ENCODE measurements at regions not wholly inside any gene's neighbourhood (a gene's known extent, or its start where the extent isn't known, plus 50 kb on each side); places are given as distances from the start of the nearest gene placed in this dataset.

DNA sequence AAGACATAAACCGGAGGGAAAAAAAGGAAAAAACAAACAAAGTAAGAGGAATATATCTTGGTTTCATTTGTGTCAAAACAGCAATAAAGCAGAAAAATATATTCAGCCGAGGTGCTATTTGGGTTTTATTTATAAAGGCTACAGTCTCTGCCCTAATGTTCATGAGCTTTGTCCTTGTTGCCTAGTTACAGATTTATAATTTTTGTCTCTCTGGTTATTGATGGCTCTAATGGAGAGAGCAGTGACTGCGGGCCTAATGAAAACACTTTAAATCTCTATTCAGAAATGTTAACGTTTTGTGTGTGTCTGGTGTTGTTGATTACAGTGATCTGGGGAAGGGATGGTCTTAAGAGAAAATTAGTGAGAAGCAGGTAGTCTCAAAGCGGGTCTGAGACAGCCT is 854.0 kb upstream of the LRRTM1 start:
- no peak for TF ChIP-seq TAF1 (IDR thresholded peaks at IDR 0.05; ENCODE audit: low read depth)
- TF ChIP-seq EGR1 (IDR thresholded peaks at IDR 0.05) = no peak
- TF ChIP-seq, protein P1, sequence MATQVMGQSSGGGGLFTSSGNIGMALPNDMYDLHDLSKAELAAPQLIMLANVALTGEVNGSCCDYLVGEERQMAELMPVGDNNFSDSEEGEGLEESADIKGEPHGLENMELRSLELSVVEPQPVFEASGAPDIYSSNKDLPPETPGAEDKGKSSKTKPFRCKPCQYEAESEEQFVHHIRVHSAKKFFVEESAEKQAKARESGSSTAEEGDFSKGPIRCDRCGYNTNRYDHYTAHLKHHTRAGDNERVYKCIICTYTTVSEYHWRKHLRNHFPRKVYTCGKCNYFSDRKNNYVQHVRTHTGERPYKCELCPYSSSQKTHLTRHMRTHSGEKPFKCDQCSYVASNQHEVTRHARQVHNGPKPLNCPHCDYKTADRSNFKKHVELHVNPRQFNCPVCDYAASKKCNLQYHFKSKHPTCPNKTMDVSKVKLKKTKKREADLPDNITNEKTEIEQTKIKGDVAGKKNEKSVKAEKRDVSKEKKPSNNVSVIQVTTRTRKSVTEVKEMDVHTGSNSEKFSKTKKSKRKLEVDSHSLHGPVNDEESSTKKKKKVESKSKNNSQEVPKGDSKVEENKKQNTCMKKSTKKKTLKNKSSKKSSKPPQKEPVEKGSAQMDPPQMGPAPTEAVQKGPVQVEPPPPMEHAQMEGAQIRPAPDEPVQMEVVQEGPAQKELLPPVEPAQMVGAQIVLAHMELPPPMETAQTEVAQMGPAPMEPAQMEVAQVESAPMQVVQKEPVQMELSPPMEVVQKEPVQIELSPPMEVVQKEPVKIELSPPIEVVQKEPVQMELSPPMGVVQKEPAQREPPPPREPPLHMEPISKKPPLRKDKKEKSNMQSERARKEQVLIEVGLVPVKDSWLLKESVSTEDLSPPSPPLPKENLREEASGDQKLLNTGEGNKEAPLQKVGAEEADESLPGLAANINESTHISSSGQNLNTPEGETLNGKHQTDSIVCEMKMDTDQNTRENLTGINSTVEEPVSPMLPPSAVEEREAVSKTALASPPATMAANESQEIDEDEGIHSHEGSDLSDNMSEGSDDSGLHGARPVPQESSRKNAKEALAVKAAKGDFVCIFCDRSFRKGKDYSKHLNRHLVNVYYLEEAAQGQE (IDR thresholded peaks at IDR 0.05; ENCODE audit: low read depth) = no peak
- TF ChIP-seq MAX (IDR thresholded peaks at IDR 0.05) = no peak
- TF ChIP-seq RAD21 (IDR thresholded peaks at IDR 0.05; ENCODE audit: low read depth) = no peak
- TF ChIP-seq FOXM1 (IDR thresholded peaks at IDR 0.05; ENCODE audit: borderline replicate concordance, low read depth) = no peak
- no peak for TF ChIP-seq ZBTB7A (IDR thresholded peaks at IDR 0.05; ENCODE audit: low read depth)
- TF ChIP-seq TCF12 (IDR thresholded peaks at IDR 0.05; ENCODE audit: low read depth) = no peak
- TF ChIP-seq CREB1 (IDR thresholded peaks at IDR 0.05; ENCODE audit: low read depth) = no peak
- TF ChIP-seq, protein P2, sequence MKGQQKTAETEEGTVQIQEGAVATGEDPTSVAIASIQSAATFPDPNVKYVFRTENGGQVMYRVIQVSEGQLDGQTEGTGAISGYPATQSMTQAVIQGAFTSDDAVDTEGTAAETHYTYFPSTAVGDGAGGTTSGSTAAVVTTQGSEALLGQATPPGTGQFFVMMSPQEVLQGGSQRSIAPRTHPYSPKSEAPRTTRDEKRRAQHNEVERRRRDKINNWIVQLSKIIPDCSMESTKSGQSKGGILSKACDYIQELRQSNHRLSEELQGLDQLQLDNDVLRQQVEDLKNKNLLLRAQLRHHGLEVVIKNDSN (IDR thresholded peaks at IDR 0.05) = no peak
- no peak for TF ChIP-seq TEAD4 (IDR thresholded peaks at IDR 0.05)
- no peak for TF ChIP-seq YY1 (IDR thresholded peaks at IDR 0.05; ENCODE audit: low read depth)
- no peak for TF ChIP-seq NFIC (IDR thresholded peaks at IDR 0.05)
- no peak for TF ChIP-seq EP300 (IDR thresholded peaks at IDR 0.05; ENCODE audit: borderline replicate concordance)
- no peak for TF ChIP-seq CEBPB (IDR thresholded peaks at IDR 0.05)

DNA sequence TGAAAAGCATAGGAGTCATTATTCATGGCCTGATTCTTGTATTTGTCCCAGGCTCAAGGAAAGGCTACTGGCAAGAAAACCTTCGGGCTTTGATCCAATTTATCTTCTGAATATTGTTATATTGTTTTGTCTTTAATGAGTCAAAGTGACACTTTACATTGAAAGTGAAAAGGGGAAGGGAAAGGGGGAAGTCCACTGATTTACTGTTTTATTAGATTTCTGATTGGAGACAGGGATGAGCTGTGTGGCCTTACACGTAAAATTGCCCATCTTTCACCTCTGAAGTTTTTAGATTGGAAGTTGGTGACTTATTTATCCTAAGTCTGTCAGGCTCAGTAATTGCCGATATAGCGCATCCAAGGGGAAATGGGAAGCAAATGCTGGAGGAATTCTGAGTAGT is 843.8 kb upstream of the LRRTM1 start:
- TF ChIP-seq YY1 (IDR thresholded peaks at IDR 0.05; ENCODE audit: low read depth) (no peak), RAD21 (IDR thresholded peaks at IDR 0.05; ENCODE audit: low read depth) (no peak), FOXM1 (IDR thresholded peaks at IDR 0.05; ENCODE audit: borderline replicate concordance, low read depth) (no peak), CREB1 (IDR thresholded peaks at IDR 0.05; ENCODE audit: low read depth) (no peak), ZBTB7A (IDR thresholded peaks at IDR 0.05; ENCODE audit: low read depth) (no peak), NFIC (IDR thresholded peaks at IDR 0.05) (no peak), CEBPB (IDR thresholded peaks at IDR 0.05) (no peak), TEAD4 (IDR thresholded peaks at IDR 0.05) (no peak), TAF1 (IDR thresholded peaks at IDR 0.05; ENCODE audit: low read depth) (no peak), EP300 (IDR thresholded peaks at IDR 0.05; ENCODE audit: borderline replicate concordance) (no peak)
- TF ChIP-seq, protein P1 (IDR thresholded peaks at IDR 0.05; ENCODE audit: low read depth) = no peak
- TF ChIP-seq, protein P2 (IDR thresholded peaks at IDR 0.05) = no peak

GRCh38 chr2:81136296-81136695 is 831.7 kb upstream of the LRRTM1 start:
- TF ChIP-seq TCF12 (IDR thresholded peaks at IDR 0.05; ENCODE audit: low read depth) (no peak), EGR1 (IDR thresholded peaks at IDR 0.05) (no peak), FOXM1 (IDR thresholded peaks at IDR 0.05; ENCODE audit: borderline replicate concordance, low read depth) (no peak), YY1 (IDR thresholded peaks at IDR 0.05; ENCODE audit: low read depth) (no peak), ZBTB7A (IDR thresholded peaks at IDR 0.05; ENCODE audit: low read depth) (no peak), CREB1 (IDR thresholded peaks at IDR 0.05; ENCODE audit: low read depth) (no peak), TEAD4 (IDR thresholded peaks at IDR 0.05) (no peak), EP300 (IDR thresholded peaks at IDR 0.05; ENCODE audit: borderline replicate concordance) (no peak), TAF1 (IDR thresholded peaks at IDR 0.05; ENCODE audit: low read depth) (no peak), CEBPB (IDR thresholded peaks at IDR 0.05) (no peak), MAX (IDR thresholded peaks at IDR 0.05) (no peak), NFIC (IDR thresholded peaks at IDR 0.05) (no peak), RAD21 (IDR thresholded peaks at IDR 0.05; ENCODE audit: low read depth) (no peak)
- TF ChIP-seq, protein P2 (IDR thresholded peaks at IDR 0.05) = no peak
- TF ChIP-seq, protein P1 (IDR thresholded peaks at IDR 0.05; ENCODE audit: low read depth) = no peak

- TF ChIP-seq FOXM1 (IDR thresholded peaks at IDR 0.05; ENCODE audit: borderline replicate concordance, low read depth) (no peak), ZBTB7A (IDR thresholded peaks at IDR 0.05; ENCODE audit: low read depth) (no peak), EGR1 (IDR thresholded peaks at IDR 0.05) (no peak), TEAD4 (IDR thresholded peaks at IDR 0.05) (no peak), MAX (IDR thresholded peaks at IDR 0.05) (no peak), RAD21 (IDR thresholded peaks at IDR 0.05; ENCODE audit: low read depth) (no peak), TAF1 (IDR thresholded peaks at IDR 0.05; ENCODE audit: low read depth) (no peak), YY1 (IDR thresholded peaks at IDR 0.05; ENCODE audit: low read depth) (no peak), NFIC (IDR thresholded peaks at IDR 0.05) (no peak), TCF12 (IDR thresholded peaks at IDR 0.05; ENCODE audit: low read depth) (no peak), CREB1 (IDR thresholded peaks at IDR 0.05; ENCODE audit: low read depth) (no peak), EP300 (IDR thresholded peaks at IDR 0.05; ENCODE audit: borderline replicate concordance) (no peak), CEBPB (IDR thresholded peaks at IDR 0.05) (no peak)
- TF ChIP-seq, protein P2 (IDR thresholded peaks at IDR 0.05) = no peak
- TF ChIP-seq, protein P1 (IDR thresholded peaks at IDR 0.05; ENCODE audit: low read depth) = no peak
Measured at GRCh38 chr2:81097361-81097760, 792.8 kb upstream of the LRRTM1 start.
